MM.1S (cell line): ENCODE measurements at regions not wholly inside any gene's neighbourhood (a gene's known extent, or its start where the extent isn't known, plus 50 kb on each side); places are given as distances from the start of the nearest gene placed in this dataset.

Source experiments
- DNase-seq: peaks from one replicate; pipeline ENCODE4 v3.0.0-alpha.2; 2015
- H2AFZ ChIP-seq: fragments of 300-600 bp; sonication (generic); 2 replicates; pipeline ENCODE4 v1.6.0; 2016; ENCODE audit warnings: antibody characterized with exemption, low read length
- H3F3A ChIP-seq: fragments of 300-600 bp; sonication (generic); 2 replicates; pipeline ENCODE4 v1.6.1; 2016; ENCODE audit warnings: mild to moderate bottlenecking, antibody characterized with exemption, low read length, moderate library complexity, mixed read lengths; ENCODE audit not compliant: insufficient read depth
- H3K27ac ChIP-seq: fragments of 300-600 bp; sonication (generic); 2 replicates; pipeline ENCODE4 v1.5.1; 2016; ENCODE audit warnings: mild to moderate bottlenecking, low read length
- H3K27me3 ChIP-seq: fragments of 300-600 bp; sonication (generic); replicated peaks from 2 replicates; pipeline ENCODE4 v1.6.0; 2016; ENCODE audit warnings: low read length; ENCODE audit not compliant: insufficient read depth
- H3K36me3 ChIP-seq: fragments of 300-600 bp; sonication (generic); replicated peaks from 2 replicates; pipeline ENCODE4 v1.6.1; 2016; ENCODE audit warnings: mild to moderate bottlenecking, low read length, mixed read lengths; ENCODE audit not compliant: insufficient read depth
- H3K4me1 ChIP-seq: fragments of 300-600 bp; sonication (generic); 2 replicates; pipeline ENCODE4 v1.6.1; 2016; ENCODE audit warnings: low read length, mixed read lengths
- H3K4me2 ChIP-seq: fragments of 300-600 bp; sonication (generic); 2 replicates; pipeline ENCODE4 v1.6.0; 2016; ENCODE audit warnings: low read depth, low read length
- H3K4me3 ChIP-seq: fragments of 300-600 bp; sonication (generic); 2 replicates; pipeline ENCODE4 v1.5.1; 2016; ENCODE audit warnings: low read length, mixed read lengths
- H3K79me2 ChIP-seq: fragments of 300-600 bp; sonication (generic); 2 replicates; pipeline ENCODE4 v1.6.1; 2016; ENCODE audit warnings: mixed run types, low read length, mixed read lengths
- H3K9ac ChIP-seq: fragments of 300-600 bp; sonication (generic); 2 replicates; pipeline ENCODE4 v1.6.1; 2016; ENCODE audit warnings: low read length, mixed read lengths
- H3K9me2 ChIP-seq: fragments of 300-600 bp; sonication (generic); replicated peaks from 2 replicates; pipeline ENCODE4 v1.6.1; 2016; ENCODE audit warnings: mild to moderate bottlenecking, low read length, mixed read lengths; ENCODE audit not compliant: insufficient read depth
- H3K9me3 ChIP-seq: fragments of 300-600 bp; sonication (generic); replicated peaks from 2 replicates; pipeline ENCODE4 v1.6.1; 2016; ENCODE audit warnings: mild to moderate bottlenecking, low read length, mixed read lengths; ENCODE audit not compliant: insufficient read depth
- H4K20me1 ChIP-seq: fragments of 300-600 bp; sonication (generic); 2 replicates; pipeline ENCODE4 v1.6.1; 2016; ENCODE audit warnings: mild to moderate bottlenecking, low read length, moderate library complexity, mixed read lengths; ENCODE audit not compliant: insufficient read depth
- EZH2 ChIP-seq: fragments of 300-600 bp; sonication (generic); optimal IDR thresholded peaks from 2 replicates; pipeline ENCODE3; 2017; ENCODE audit warnings: low read depth, mild to moderate bottlenecking, antibody characterized with exemption, low read length, mixed read lengths
- EZH2phosphoT487 ChIP-seq: fragments of 300-600 bp; sonication (generic); IDR thresholded peaks from 2 replicates; pipeline ENCODE4 v1.6.1; 2018; ENCODE audit warnings: antibody characterized with exemption, low read length
- TF ChIP-seq, protein P1 (sequence below): fragments of 300-600 bp; sonication (generic); IDR thresholded peaks from 2 replicates; pipeline ENCODE4 v1.5.1; 2016; ENCODE audit warnings: antibody characterized with exemption, low read length, mixed read lengths

DNA sequence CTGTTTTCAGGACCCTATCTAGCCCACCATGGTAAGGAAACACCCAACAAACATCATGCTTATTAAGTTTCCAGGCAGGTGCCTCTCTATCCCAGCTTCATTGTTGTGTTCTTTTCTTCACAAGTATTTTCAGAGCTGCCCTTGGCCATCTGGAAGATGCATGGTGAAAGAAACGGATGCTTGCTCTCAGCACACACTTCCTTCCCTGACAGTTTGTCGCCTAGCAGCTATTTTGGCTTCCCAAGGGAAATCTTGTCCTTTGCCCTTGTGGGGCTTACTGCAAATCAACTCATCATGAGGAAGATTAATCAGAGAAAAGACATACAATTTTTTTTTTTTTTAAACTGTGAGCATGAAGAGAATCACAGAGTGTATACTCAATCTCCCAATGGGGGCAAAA lies 128.8 kb downstream of the ASMT start:
- Histone ChIP-seq H3K27me3 (no peaks in the 10 kb centered on the region), H3K9me2 (no peaks in the 10 kb centered on the region), H3K4me3 (no peak overlapping the region), H3F3A (no peaks in the 10 kb centered on the region), H4K20me1 (no peaks in the 10 kb centered on the region), H3K4me1 (no peaks in the 10 kb centered on the region), H3K9me3 (no peaks in the 10 kb centered on the region), H3K4me2 (no peak overlapping the region), H3K9ac (no peak overlapping the region), H3K79me2 (no peaks in the 10 kb centered on the region), H3K27ac (no peak overlapping the region), H2AFZ (no peak overlapping the region), H3K36me3 (no peaks in the 10 kb centered on the region)
- no peak for DNase-seq
- TF ChIP-seq, protein P1, sequence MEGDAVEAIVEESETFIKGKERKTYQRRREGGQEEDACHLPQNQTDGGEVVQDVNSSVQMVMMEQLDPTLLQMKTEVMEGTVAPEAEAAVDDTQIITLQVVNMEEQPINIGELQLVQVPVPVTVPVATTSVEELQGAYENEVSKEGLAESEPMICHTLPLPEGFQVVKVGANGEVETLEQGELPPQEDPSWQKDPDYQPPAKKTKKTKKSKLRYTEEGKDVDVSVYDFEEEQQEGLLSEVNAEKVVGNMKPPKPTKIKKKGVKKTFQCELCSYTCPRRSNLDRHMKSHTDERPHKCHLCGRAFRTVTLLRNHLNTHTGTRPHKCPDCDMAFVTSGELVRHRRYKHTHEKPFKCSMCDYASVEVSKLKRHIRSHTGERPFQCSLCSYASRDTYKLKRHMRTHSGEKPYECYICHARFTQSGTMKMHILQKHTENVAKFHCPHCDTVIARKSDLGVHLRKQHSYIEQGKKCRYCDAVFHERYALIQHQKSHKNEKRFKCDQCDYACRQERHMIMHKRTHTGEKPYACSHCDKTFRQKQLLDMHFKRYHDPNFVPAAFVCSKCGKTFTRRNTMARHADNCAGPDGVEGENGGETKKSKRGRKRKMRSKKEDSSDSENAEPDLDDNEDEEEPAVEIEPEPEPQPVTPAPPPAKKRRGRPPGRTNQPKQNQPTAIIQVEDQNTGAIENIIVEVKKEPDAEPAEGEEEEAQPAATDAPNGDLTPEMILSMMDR = no peak
- TF ChIP-seq EZH2phosphoT487 (no peak), EZH2 (no peak)

DNA sequence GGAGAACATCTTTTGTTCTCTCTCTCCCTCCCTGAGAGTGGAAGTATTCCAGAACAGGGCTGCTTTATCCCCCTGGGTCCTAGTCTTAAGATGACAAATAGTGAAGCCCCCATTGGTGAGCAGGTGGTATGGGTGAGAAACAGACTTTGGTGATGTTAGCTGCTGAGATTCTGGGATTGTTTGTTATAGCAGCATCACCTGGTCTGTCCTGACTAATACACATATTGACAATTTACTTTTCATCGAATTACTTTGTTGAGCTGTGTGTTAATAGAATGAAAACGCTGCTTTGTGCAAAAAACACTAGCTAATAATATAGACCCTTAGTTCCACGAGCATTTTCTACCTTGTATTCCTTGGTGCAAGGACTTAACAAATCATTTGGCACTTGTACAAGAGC lies 133.5 kb downstream of the ASMT start:
- H3K9ac ChIP-seq = no peak overlapping the region
- no peak overlapping the region for H3K27ac ChIP-seq
- DNase-seq = no peak
- no peaks in the 10 kb centered on the region for H3K4me1 ChIP-seq
- H3K36me3 ChIP-seq = no peaks in the 10 kb centered on the region
- H3K4me3 ChIP-seq = no peak overlapping the region
- H4K20me1 ChIP-seq = no peaks in the 10 kb centered on the region
- no peak overlapping the region for H2AFZ ChIP-seq
- no peaks in the 10 kb centered on the region for H3F3A ChIP-seq
- H3K27me3 ChIP-seq = no peaks in the 10 kb centered on the region
- no peak overlapping the region for H3K4me2 ChIP-seq
- H3K9me3 ChIP-seq = no peaks in the 10 kb centered on the region
- TF ChIP-seq, protein P1 = no peak
- TF ChIP-seq EZH2 (no peak), EZH2phosphoT487 (no peak)
- no peaks in the 10 kb centered on the region for H3K9me2 ChIP-seq
- no peaks in the 10 kb centered on the region for H3K79me2 ChIP-seq

DNA sequence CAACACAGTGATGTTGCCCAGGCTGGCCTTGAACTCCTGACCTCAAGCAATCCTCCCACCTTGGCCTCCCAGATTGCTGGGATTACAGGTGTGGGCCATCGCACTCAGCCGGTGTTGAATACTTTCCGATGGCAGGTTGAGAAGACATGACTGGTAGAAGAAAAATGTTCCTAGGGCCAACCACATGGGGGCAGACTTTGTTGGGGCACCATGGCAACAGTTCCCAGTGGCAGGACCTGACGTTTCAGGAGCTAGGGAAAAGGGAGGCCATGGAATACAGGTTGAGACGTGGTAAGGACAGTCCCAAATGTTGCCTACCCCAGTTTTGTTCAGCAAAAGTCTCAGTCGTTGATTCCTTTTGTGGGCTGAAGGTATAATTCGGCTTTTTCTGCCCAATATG lies 134.6 kb downstream of the ASMT start:
- Histone ChIP-seq H2AFZ (no peak overlapping the region), H3K9me3 (no peaks in the 10 kb centered on the region), H3F3A (no peaks in the 10 kb centered on the region), H4K20me1 (no peaks in the 10 kb centered on the region), H3K79me2 (no peaks in the 10 kb centered on the region), H3K36me3 (no peaks in the 10 kb centered on the region), H3K9me2 (no peaks in the 10 kb centered on the region), H3K4me1 (no peaks in the 10 kb centered on the region), H3K9ac (no peak overlapping the region), H3K4me2 (no peak overlapping the region), H3K27me3 (no peaks in the 10 kb centered on the region), H3K27ac (no peak overlapping the region), H3K4me3 (no peak overlapping the region)
- TF ChIP-seq EZH2 (no peak), EZH2phosphoT487 (no peak)
- TF ChIP-seq, protein P1 = no peak
- DNase-seq = no peak

DNA sequence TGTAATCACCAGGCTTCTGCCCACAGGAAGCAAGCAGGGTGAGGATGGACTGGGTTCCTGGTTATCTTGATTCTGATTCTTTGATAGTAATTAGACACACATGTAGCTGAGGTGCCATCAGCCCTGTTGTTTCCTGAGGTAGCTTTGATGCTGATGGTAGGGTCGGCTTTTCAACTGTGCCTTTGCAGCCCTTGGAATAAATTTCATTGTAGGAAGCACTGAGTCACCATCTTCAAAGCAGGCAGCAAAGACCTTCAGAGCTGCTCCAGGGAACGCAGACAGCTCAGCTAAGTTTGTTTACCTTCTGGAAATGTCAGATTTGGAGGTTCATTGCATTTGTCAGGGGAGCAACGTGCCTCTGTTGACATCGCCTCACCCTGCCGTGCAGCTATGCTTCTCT lies 135.4 kb downstream of the ASMT start:
- TF ChIP-seq, protein P1 = no peak
- no peak for TF ChIP-seq EZH2
- no peak for TF ChIP-seq EZH2phosphoT487
- no peaks in the 10 kb centered on the region for H3K4me1 ChIP-seq
- H3K9ac ChIP-seq = no peak overlapping the region
- H2AFZ ChIP-seq = no peak overlapping the region
- H3K4me3 ChIP-seq = no peak overlapping the region
- H3K36me3 ChIP-seq = no peaks in the 10 kb centered on the region
- no peaks in the 10 kb centered on the region for H3F3A ChIP-seq
- H3K27me3 ChIP-seq = no peaks in the 10 kb centered on the region
- no peak overlapping the region for H3K27ac ChIP-seq
- no peaks in the 10 kb centered on the region for H3K9me3 ChIP-seq
- no peaks in the 10 kb centered on the region for H3K79me2 ChIP-seq
- DNase-seq = no peak
- H3K9me2 ChIP-seq = no peaks in the 10 kb centered on the region
- no peaks in the 10 kb centered on the region for H4K20me1 ChIP-seq
- H3K4me2 ChIP-seq = no peak overlapping the region
